Left lung (tissue), 4 donors: ENCODE measurements at regions not wholly inside any gene's neighbourhood (a gene's known extent, or its start where the extent isn't known, plus 50 kb on each side); places are given as distances from the start of the nearest gene placed in this dataset.

Experiments used
- ATAC-seq: fragments of 200-7000 bp; cut with Tn5 transposase; one replicate; pipeline ENCODE4 v1.9.1; 2020; ENCODE audit warnings: moderate library complexity
- DNase-seq, 4 donors: peaks; one replicate each; pipeline ENCODE4 v3.0.0-alpha.2; 2013 to 2020
- H3K27ac ChIP-seq, 2 donors: fragments of 200-600 bp; sonication (generic) in 1 of 2; one replicate each; pipeline versions ENCODE4 v1.5.0 to v1.8.0; 2020 to 2021
- H3K27me3 ChIP-seq, 2 donors: fragments of 200-600 bp; sonication (generic) in 1 of 2; one replicate each; pipeline versions ENCODE4 v1.5.0 to v1.8.0; 2020 to 2021
- H3K36me3 ChIP-seq, 2 donors: fragments of 200-600 bp; sonication (generic) in 1 of 2; one replicate each; pipeline versions ENCODE4 v1.5.0 to v1.8.0; 2020 to 2021
- H3K4me1 ChIP-seq, 2 donors: fragments of 200-600 bp; one replicate each; pipeline ENCODE4 v1.8.0; 2021
- H3K4me3 ChIP-seq, 2 donors: fragments of 200-600 bp; sonication (generic) in 1 of 2; one replicate each; pipeline versions ENCODE4 v1.5.0 to v1.8.0; 2020 to 2021; ENCODE audit warnings: mild to moderate bottlenecking in 1 of 2
- H3K9me3 ChIP-seq, 2 donors: fragments of 200-600 bp; sonication (generic) in 1 of 2; one replicate each; pipeline versions ENCODE4 v1.5.0 to v1.8.0; 2020 to 2021
- CTCF ChIP-seq, 2 donors: fragments of 200-600 bp; sonication (generic) in 1 of 2; IDR thresholded peaks; one replicate each; pipeline versions ENCODE4 v1.5.0 to v1.8.0; 2021; ENCODE audit warnings: antibody characterized with exemption in 2 of 2
- intact Hi-C, 2 donors: fragments of 100-400 bp; cut with DNase I; formaldehyde crosslinking; loops; one replicate each; pipeline versions ENCODE4 v1.11.2 to v1.14.2; 2022
- donor health status: DM: no; HTN: yes; CAD: no.
- donor health status: DM: no; HTN: no; CAD: no.

GRCh38 chr1:58248791-58249190 is 297.7 kb downstream of the OMA1 start:
- intact Hi-C loops: no loop called here
- DNase-seq (no peak), ATAC-seq (no peak)
- no peak overlapping the region for H3K27ac ChIP-seq
- H3K4me1 ChIP-seq: peaks cover 5 to 17% of the 10 kb centered on the region in 2 donors
- H3K27me3 ChIP-seq: peaks cover 22 to 40% of the 10 kb centered on the region in 2 donors
- no peak overlapping the region for H3K4me3 ChIP-seq
- no peak for TF ChIP-seq CTCF (IDR thresholded peaks at IDR 0.05)
- no peaks in the 10 kb centered on the region for H3K36me3 ChIP-seq
- no peaks in the 10 kb centered on the region for H3K9me3 ChIP-seq

GRCh38 chr1:58248072-58248471 is 298.5 kb downstream of the OMA1 start:
- no peak for ATAC-seq
- TF ChIP-seq CTCF (IDR thresholded peaks at IDR 0.05): no peak
- Histone ChIP-seq H3K4me3 (no peak overlapping the region), H3K4me1 (peaks cover 5 to 17% of the 10 kb centered on the region in 2 donors), H3K9me3 (no peaks in the 10 kb centered on the region), H3K36me3 (no peaks in the 10 kb centered on the region), H3K27ac (no peak overlapping the region), H3K27me3 (peaks cover 22 to 40% of the 10 kb centered on the region in 2 donors)
- intact Hi-C loops: no loop called here
- no peak for DNase-seq

GRCh38 chr1:58246549-58246948 is 300.0 kb downstream of the OMA1 start:
- Histone ChIP-seq H3K4me3 (no peak overlapping the region), H3K4me1 (peaks cover 5 to 17% of the 10 kb centered on the region in 2 donors), H3K9me3 (no peaks in the 10 kb centered on the region), H3K36me3 (no peaks in the 10 kb centered on the region), H3K27me3 (peaks cover 22 to 40% of the 10 kb centered on the region in 2 donors), H3K27ac (no peak overlapping the region)
- intact Hi-C loops: no loop called here
- ATAC-seq (no peak), DNase-seq (no peak)
- no peak for TF ChIP-seq CTCF (IDR thresholded peaks at IDR 0.05)

GRCh38 chr1:58244872-58245271 is 301.7 kb downstream of the OMA1 start:
- no peak for TF ChIP-seq CTCF (IDR thresholded peaks at IDR 0.05)
- H3K4me3 ChIP-seq: no peak overlapping the region
- peak in 1 of 4 donors; percentile 45 for DNase-seq
- H3K4me1 ChIP-seq: peaks cover 5 to 13% of the 10 kb centered on the region in 2 donors
- H3K36me3 ChIP-seq: no peaks in the 10 kb centered on the region
- H3K9me3 ChIP-seq: no peaks in the 10 kb centered on the region
- intact Hi-C loops: no loop called here
- no peak for ATAC-seq
- peaks cover 15 to 31% of the 10 kb centered on the region in 2 donors for H3K27me3 ChIP-seq
- H3K27ac ChIP-seq: no peak overlapping the region

- Histone ChIP-seq H3K4me3 (no peak overlapping the region), H3K36me3 (no peaks in the 10 kb centered on the region), H3K27ac (no peak overlapping the region), H3K27me3 (no peaks in the 10 kb centered on the region), H3K4me1 (no peaks in the 10 kb centered on the region), H3K9me3 (no peaks in the 10 kb centered on the region)
- TF ChIP-seq CTCF (IDR thresholded peaks at IDR 0.05): no peak
- ATAC-seq (no peak), DNase-seq (no peak)
- intact Hi-C loops: no loop called here
These were observed 307.7 kb downstream of the OMA1 start for GRCh38 chr1:58238846-58239245.
